SK-N-MC (cell line): ENCODE measurements at regions not wholly inside any gene's neighbourhood (a gene's known extent, or its start where the extent isn't known, plus 50 kb on each side); places are given as distances from the start of the nearest gene placed in this dataset.

Experiments used
- EZH2 ChIP-seq: fragments of 200-600 bp; sonication (generic); IDR thresholded peaks from one replicate; pipeline ENCODE4 v1.6.1; 2017; ENCODE audit warnings: antibody characterized with exemption
- FOXP2 ChIP-seq: optimal IDR thresholded peaks from 2 replicates; pipeline ENCODE3; 2011; ENCODE audit warnings: mild to moderate bottlenecking, moderate library complexity; ENCODE audit not compliant: insufficient read depth; ENCODE audit errors: extremely low read length, control extremely low read depth
- POLR2AphosphoS5 ChIP-seq: IDR thresholded peaks from 2 replicates; pipeline ENCODE4 v1.6.1; 2012; ENCODE audit warnings: mild to moderate bottlenecking, low read depth, low read length, borderline replicate concordance

GRCh38 chr1:173293756-173294155 lies 86.6 kb upstream of the TNFSF4 start:
- TF ChIP-seq POLR2AphosphoS5, result no peak
- TF ChIP-seq FOXP2, result no peak
- no peak for TF ChIP-seq EZH2
